ENCODE measurements at regions not wholly inside any gene's neighbourhood (a gene's known extent, or its start where the extent isn't known, plus 50 kb on each side); places are given as distances from the start of the nearest gene placed in this dataset.

DNA sequence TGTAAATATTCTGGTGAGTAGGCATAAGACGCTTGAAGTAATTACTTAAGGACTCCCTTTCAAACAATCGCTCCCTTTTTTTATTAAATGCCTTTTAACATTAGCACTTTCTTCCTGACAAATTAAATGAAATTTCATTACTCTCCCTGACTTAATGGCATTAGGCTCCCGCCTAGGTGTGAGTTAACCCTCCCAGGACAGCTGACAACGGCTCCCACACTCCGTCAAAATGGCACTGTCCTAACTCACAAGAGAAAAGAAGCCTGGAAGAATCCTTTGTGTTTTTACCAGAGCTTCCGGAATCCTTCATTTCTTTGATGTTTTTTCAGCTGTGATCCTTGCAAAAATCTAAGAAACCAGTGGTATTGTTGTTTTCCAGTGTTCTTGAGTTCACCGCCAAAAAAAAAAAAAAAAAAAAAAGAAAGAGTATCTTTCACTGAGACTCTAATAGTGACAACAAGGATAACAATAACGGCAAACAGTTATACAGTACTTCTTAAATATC lies 861.0 kb upstream of the NR2F2 start:
- H3K9me3 ChIP-seq: no peaks in the 10 kb centered on the region
- H3K27me3 ChIP-seq: no peaks in the 10 kb centered on the region
- no peaks in the 10 kb centered on the region for H3K36me3 ChIP-seq
- no peak for DNase-seq
- no peak for ATAC-seq
- intact Hi-C loops (cut with DNase I): no loop called here
- H3K4me1 ChIP-seq: peaks cover 0 to 4% of the 10 kb centered on the region in 2 donors
- TF ChIP-seq, protein P1, sequence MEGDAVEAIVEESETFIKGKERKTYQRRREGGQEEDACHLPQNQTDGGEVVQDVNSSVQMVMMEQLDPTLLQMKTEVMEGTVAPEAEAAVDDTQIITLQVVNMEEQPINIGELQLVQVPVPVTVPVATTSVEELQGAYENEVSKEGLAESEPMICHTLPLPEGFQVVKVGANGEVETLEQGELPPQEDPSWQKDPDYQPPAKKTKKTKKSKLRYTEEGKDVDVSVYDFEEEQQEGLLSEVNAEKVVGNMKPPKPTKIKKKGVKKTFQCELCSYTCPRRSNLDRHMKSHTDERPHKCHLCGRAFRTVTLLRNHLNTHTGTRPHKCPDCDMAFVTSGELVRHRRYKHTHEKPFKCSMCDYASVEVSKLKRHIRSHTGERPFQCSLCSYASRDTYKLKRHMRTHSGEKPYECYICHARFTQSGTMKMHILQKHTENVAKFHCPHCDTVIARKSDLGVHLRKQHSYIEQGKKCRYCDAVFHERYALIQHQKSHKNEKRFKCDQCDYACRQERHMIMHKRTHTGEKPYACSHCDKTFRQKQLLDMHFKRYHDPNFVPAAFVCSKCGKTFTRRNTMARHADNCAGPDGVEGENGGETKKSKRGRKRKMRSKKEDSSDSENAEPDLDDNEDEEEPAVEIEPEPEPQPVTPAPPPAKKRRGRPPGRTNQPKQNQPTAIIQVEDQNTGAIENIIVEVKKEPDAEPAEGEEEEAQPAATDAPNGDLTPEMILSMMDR (IDR thresholded peaks at IDR 0.05): no peak
- H3K4me3 ChIP-seq: no peak overlapping the region
- H3K27ac ChIP-seq: no peak overlapping the region

DNA sequence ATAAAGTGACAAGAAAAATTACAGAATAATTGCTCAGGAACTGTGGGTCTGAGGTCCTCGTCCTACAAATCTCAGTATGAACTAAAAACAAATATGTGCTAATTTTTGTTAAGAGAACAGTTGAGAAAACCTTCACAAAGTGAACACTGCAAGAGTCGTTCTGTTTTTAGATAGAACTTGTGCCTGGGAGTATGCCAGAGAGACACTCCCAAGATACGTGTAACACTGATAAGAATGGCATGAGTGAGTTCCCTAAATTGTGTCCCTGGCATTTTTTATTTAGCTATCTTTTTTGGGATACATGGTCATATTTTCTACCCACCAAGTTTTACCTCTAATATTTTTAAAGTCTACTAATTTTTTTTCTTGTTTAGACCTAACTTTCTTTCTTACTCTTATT lies 860.0 kb upstream of the NR2F2 start:
- ATAC-seq (no peak), DNase-seq (no peak)
- peaks cover 0 to 4% of the 10 kb centered on the region in 2 donors for H3K4me1 ChIP-seq
- TF ChIP-seq, protein P1 (IDR thresholded peaks at IDR 0.05): no peak
- H3K27ac ChIP-seq: no peak overlapping the region
- intact Hi-C loops (cut with DNase I): no loop called here
- no peaks in the 10 kb centered on the region for H3K36me3 ChIP-seq
- no peaks in the 10 kb centered on the region for H3K27me3 ChIP-seq
- no peak overlapping the region for H3K4me3 ChIP-seq
- H3K9me3 ChIP-seq: no peaks in the 10 kb centered on the region

DNA sequence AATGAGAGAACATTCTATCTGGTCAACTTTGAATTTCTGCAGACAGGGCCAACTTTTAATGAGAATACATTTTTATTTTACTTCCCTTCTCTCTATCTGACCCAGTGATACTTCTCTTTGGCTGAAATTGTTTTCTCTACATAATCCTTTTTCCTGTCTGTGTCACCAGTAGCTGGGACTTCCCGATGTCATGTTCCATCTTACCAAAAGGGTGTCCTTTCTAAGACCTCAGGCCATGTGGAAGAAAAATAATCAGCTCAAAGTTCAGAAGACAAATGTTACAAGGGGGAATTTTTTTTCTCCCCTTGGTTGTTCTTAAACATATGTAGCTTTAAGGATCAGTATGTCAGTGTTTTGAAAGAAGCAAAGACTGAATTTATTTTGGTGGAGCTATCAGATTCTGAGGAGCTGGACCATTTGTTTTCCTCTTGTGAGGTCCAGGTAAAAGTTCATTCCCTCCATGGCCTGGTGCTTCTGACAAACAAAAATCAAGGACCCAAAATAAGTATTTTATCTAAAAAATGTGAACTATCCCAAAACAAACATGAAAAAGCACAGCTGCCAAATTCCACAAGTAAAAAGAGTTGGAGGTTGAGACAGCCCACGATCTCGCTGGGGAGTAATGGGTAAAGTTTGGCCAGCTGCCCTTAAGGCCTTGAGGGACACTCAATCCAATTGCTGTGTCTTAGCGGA lies 859.4 kb upstream of the NR2F2 start:
- no peak for DNase-seq
- intact Hi-C loops (cut with DNase I): no loop called here
- no peak overlapping the region for H3K27ac ChIP-seq
- no peak for ATAC-seq
- no peak overlapping the region for H3K4me3 ChIP-seq
- no peaks in the 10 kb centered on the region for H3K36me3 ChIP-seq
- H3K4me1 ChIP-seq: peaks cover 0 to 4% of the 10 kb centered on the region in 2 donors
- no peaks in the 10 kb centered on the region for H3K27me3 ChIP-seq
- TF ChIP-seq, protein P1 (IDR thresholded peaks at IDR 0.05): no peak
- H3K9me3 ChIP-seq: no peaks in the 10 kb centered on the region

DNA sequence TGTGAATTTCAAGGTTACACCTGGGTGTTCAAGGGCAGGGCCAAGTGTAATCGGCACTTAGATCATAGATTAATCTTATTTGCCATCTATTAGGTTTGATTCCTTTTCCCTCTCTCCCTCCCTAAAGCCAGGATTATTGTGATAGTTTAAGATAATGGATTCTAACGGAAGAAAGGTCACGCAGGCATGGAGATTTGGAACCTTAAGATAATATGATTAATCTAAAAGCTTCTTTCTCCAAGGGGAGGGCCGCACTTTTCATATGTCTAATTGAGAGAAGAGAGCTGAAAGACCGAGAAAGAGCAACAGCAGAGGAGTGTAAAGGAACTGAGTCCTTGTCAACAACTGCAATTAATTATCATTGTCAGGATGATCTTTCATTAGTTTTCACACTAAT lies 858.8 kb upstream of the NR2F2 start:
- H3K27ac ChIP-seq: no peak overlapping the region
- no peaks in the 10 kb centered on the region for H3K9me3 ChIP-seq
- H3K4me1 ChIP-seq: peaks cover 0 to 4% of the 10 kb centered on the region in 2 donors
- H3K4me3 ChIP-seq: no peak overlapping the region
- no peaks in the 10 kb centered on the region for H3K36me3 ChIP-seq
- ATAC-seq: no peak
- H3K27me3 ChIP-seq: no peaks in the 10 kb centered on the region
- intact Hi-C loops (cut with DNase I): no loop called here
- TF ChIP-seq, protein P1 (IDR thresholded peaks at IDR 0.05): no peak
- DNase-seq: no peak

DNA sequence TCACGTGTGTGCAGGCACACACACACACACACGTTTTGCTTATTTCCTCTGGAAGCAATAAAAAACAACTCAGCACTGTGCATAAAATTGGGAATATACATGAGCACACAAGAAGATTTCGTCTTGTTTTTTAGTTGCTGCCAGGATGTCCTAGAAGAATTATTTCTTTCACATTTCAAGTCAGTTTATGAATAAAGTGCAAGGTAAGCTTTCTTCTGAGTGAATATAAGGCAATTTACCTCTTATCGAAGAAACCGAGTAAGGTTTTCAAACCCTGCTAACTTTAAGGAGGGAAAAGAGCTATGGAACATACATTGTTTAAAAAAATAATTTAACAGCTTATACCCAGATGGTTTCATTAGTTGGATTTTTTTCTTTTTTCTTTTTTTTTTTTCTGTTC lies 855.4 kb upstream of the NR2F2 start:
- no peak for ATAC-seq
- TF ChIP-seq, protein P1 (IDR thresholded peaks at IDR 0.05): no peak
- Histone ChIP-seq H3K9me3 (no peaks in the 10 kb centered on the region), H3K27me3 (no peaks in the 10 kb centered on the region), H3K4me3 (no peak overlapping the region), H3K4me1 (peaks cover 0 to 4% of the 10 kb centered on the region in 2 donors), H3K36me3 (no peaks in the 10 kb centered on the region), H3K27ac (no peak overlapping the region)
- intact Hi-C loops (cut with DNase I): no loop called here
- no peak for DNase-seq
